MCF 10A (cell line): ENCODE measurements at regions not wholly inside any gene's neighbourhood (a gene's known extent, or its start where the extent isn't known, plus 50 kb on each side); places are given as distances from the start of the nearest gene placed in this dataset.

Experiments
- BruUV-seq: library from RNA; stranded (reverse); fragments of 400-500 nt; replicated peaks from 2 replicates; lab custom pipeline; 2021; lab: Mats Ljungman, UMichigan
- CTCF ChIA-PET: fragments of 300-600 bp; sonication (Branson Sonifier 250); formaldehyde crosslinking; extraction: SDS; loops from one replicate; lab custom pipeline; 2021; ENCODE audit warnings: antibody characterized with exemption, inconsistent platforms; lab: Yijun Ruan, JAX
- POLR2A ChIA-PET: fragments of 300-600, 350-650 bp; sonication (Branson Sonifier 250); formaldehyde crosslinking; extraction: SDS; loops from one replicate; lab custom pipeline; 2020; ENCODE audit warnings: antibody characterized with exemption, inconsistent platforms; lab: Yijun Ruan, JAX
- DNase-seq: peaks from one replicate; pipeline ENCODE4 v3.0.0-alpha.2; 2018; ENCODE audit not compliant: unreplicated experiment
- H3K27ac Mint-ChIP-seq: one replicate; pipeline ENCODE4 v1.8.0; 2022; ENCODE audit warnings: mild to moderate bottlenecking, low read depth, mixed read lengths; ENCODE audit not compliant: unreplicated experiment
- H3K27me3 Mint-ChIP-seq: one replicate; pipeline ENCODE4 v1.8.0; 2022; ENCODE audit warnings: mixed read lengths; ENCODE audit not compliant: insufficient read depth, unreplicated experiment
- H3K36me3 Mint-ChIP-seq: one replicate; pipeline ENCODE4 v1.8.0; 2022; ENCODE audit warnings: mild to moderate bottlenecking, moderate library complexity, mixed read lengths; ENCODE audit not compliant: insufficient read depth, unreplicated experiment
- H3K4me1 Mint-ChIP-seq: one replicate; pipeline ENCODE4 v1.8.0; 2022; ENCODE audit warnings: mixed read lengths; ENCODE audit not compliant: insufficient read depth, unreplicated experiment
- H3K4me3 Mint-ChIP-seq: one replicate; pipeline ENCODE4 v1.8.0; 2022; ENCODE audit warnings: mild to moderate bottlenecking, moderate library complexity, mixed read lengths; ENCODE audit not compliant: unreplicated experiment
- H3K9me3 Mint-ChIP-seq: one replicate; pipeline ENCODE4 v1.8.0; 2022; ENCODE audit warnings: mixed read lengths; ENCODE audit not compliant: unreplicated experiment
- CTCF ChIP-seq: fragments of 200-600 bp; IDR thresholded peaks from one replicate; pipeline ENCODE4 v1.8.0; 2022; ENCODE audit warnings: antibody characterized with exemption, mild to moderate bottlenecking; ENCODE audit not compliant: unreplicated experiment
- intact Hi-C: fragments of 100-400 bp; cut with micrococcal nuclease; formaldehyde crosslinking; loops from 2 replicates; pipeline ENCODE4 v1.14.1; 2022

GRCh38 chr9:82106536-82106935, 118.0 kb downstream of the SPATA31D1 start:
- no TSS peak for BruUV-seq
- H3K9me3 Mint-ChIP-seq = no peaks in the 10 kb centered on the region
- H3K27me3 Mint-ChIP-seq = no peaks in the 10 kb centered on the region
- no peak for TF ChIP-seq CTCF
- no peak overlapping the region for H3K4me3 Mint-ChIP-seq
- H3K36me3 Mint-ChIP-seq = no peaks in the 10 kb centered on the region
- ChIA-PET CTCF (interaction anchor here (0.7 kb wide), 1 partner anchor 11 kb away, joined by 3 read pairs; no protein-coding TSS in a partner anchor), POLR2A (no interaction called here)
- DNase-seq = no peak
- H3K27ac Mint-ChIP-seq = no peak overlapping the region
- no peaks in the 10 kb centered on the region for H3K4me1 Mint-ChIP-seq
- intact Hi-C loops = no loop called here

- no peak overlapping the region for H3K27ac Mint-ChIP-seq
- H3K27me3 Mint-ChIP-seq = no peaks in the 10 kb centered on the region
- ChIA-PET CTCF (interaction anchor here (0.6 kb wide), 1 partner anchor 17 kb away, joined by 4 read pairs; no protein-coding TSS in a partner anchor), POLR2A (interaction anchor here (0.5 to 0.7 kb wide), 2 partner anchors 15 to 289 kb away, joined by 3 to 4 read pairs; no protein-coding TSS in a partner anchor)
- no peak for DNase-seq
- H3K36me3 Mint-ChIP-seq = no peaks in the 10 kb centered on the region
- intact Hi-C loops = no loop called here
- no peaks in the 10 kb centered on the region for H3K4me1 Mint-ChIP-seq
- no peak overlapping the region for H3K4me3 Mint-ChIP-seq
- H3K9me3 Mint-ChIP-seq = no peaks in the 10 kb centered on the region
- BruUV-seq = no TSS peak
- no peak for TF ChIP-seq CTCF
These were observed 119.9 kb downstream of the SPATA31D1 start for GRCh38 chr9:82108474-82108873.

- no TSS peak for BruUV-seq
- TF ChIP-seq CTCF = no peak
- no peaks in the 10 kb centered on the region for H3K27me3 Mint-ChIP-seq
- H3K36me3 Mint-ChIP-seq = no peaks in the 10 kb centered on the region
- no peak for DNase-seq
- no peaks in the 10 kb centered on the region for H3K9me3 Mint-ChIP-seq
- ChIA-PET CTCF (no interaction called here), POLR2A (no interaction called here)
- intact Hi-C loops = no loop called here
- no peak overlapping the region for H3K4me3 Mint-ChIP-seq
- no peak overlapping the region for H3K27ac Mint-ChIP-seq
- H3K4me1 Mint-ChIP-seq = no peaks in the 10 kb centered on the region
These were observed 120.4 kb downstream of the SPATA31D1 start for GRCh38 chr9:82108941-82109340.

DNA sequence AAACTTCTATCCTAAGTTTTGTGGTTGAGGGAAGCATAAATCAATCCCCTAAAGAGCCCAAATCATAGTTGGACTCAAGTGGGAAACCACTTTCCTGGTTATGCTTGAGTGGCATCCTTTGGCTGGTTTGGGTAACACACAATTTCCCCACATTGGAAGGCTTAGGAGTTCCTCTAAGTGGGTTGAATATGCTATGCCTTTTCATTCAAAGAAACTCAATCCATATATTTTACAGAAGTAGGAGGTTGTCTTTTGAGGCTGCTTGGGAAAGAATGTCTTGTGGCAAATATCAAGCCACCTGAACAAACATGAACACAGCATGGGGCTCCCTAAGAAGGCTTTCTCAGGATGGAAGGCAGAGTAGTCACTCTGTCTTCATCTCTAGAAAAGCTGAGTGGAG, 121.1 kb downstream of the SPATA31D1 start:
- ChIA-PET POLR2A (no interaction called here), CTCF (no interaction called here)
- H3K27me3 Mint-ChIP-seq = no peaks in the 10 kb centered on the region
- H3K9me3 Mint-ChIP-seq = no peaks in the 10 kb centered on the region
- intact Hi-C loops = no loop called here
- no peak for TF ChIP-seq CTCF
- no peaks in the 10 kb centered on the region for H3K36me3 Mint-ChIP-seq
- no peaks in the 10 kb centered on the region for H3K4me1 Mint-ChIP-seq
- no TSS peak for BruUV-seq
- H3K4me3 Mint-ChIP-seq = no peak overlapping the region
- DNase-seq = no peak
- H3K27ac Mint-ChIP-seq = no peak overlapping the region
